HG03520 (cell line): ENCODE measurements at regions not wholly inside any gene's neighbourhood (a gene's known extent, or its start where the extent isn't known, plus 50 kb on each side); places are given as distances from the start of the nearest gene placed in this dataset.

Experiments
- ATAC-seq: cut with Tn5 transposase; IDR thresholded peaks from one replicate; pipeline ENCODE4 v1.9.1; 2021; ENCODE audit warnings: mild to moderate bottlenecking, moderate library complexity; ENCODE audit not compliant: unreplicated experiment

GRCh38 chr10:58014436-58014835, 253.3 kb downstream of the IPMK start:
- ATAC-seq, result no peak

- no peak for ATAC-seq
Measured at GRCh38 chr10:58013406-58013805, 254.3 kb downstream of the IPMK start.

- no peak for ATAC-seq
Measured at GRCh38 chr10:58010073-58010702, 257.5 kb downstream of the IPMK start.

GRCh38 chr10:58003945-58004344, 263.7 kb downstream of the IPMK start:
- no peak for ATAC-seq

- no peak for ATAC-seq
Measured at GRCh38 chr10:58001159-58001558, 266.5 kb downstream of the IPMK start.

GRCh38 chr10:57996536-57996935, 271.2 kb downstream of the IPMK start:
- no peak for ATAC-seq

GRCh38 chr10:57993302-57993701, 274.4 kb downstream of the IPMK start:
- no peak for ATAC-seq

GRCh38 chr10:57992321-57993077, 275.2 kb downstream of the IPMK start:
- ATAC-seq, result no peak

- ATAC-seq, result no peak
Measured at GRCh38 chr10:57988964-57989363, 278.7 kb downstream of the IPMK start.

GRCh38 chr10:57987055-57987721, 280.5 kb downstream of the IPMK start:
- no peak for ATAC-seq

GRCh38 chr10:57986422-57986821, 281.3 kb downstream of the IPMK start:
- ATAC-seq, result no peak

GRCh38 chr10:57983281-57983791, 284.4 kb downstream of the IPMK start:
- no peak for ATAC-seq

- ATAC-seq, result no peak
Measured at GRCh38 chr10:57982091-57982490, 285.6 kb downstream of the IPMK start.

- ATAC-seq, result no peak
Measured at GRCh38 chr10:57979956-57980355, 287.7 kb downstream of the IPMK start.

GRCh38 chr10:57979491-57979890, 288.2 kb downstream of the IPMK start:
- ATAC-seq, result no peak

GRCh38 chr10:57977262-57977661, 290.4 kb downstream of the IPMK start:
- ATAC-seq, result no peak

GRCh38 chr10:57973451-57973850, 294.2 kb downstream of the IPMK start:
- ATAC-seq, result no peak

- no peak for ATAC-seq
Measured at GRCh38 chr10:57972783-57973182, 294.9 kb downstream of the IPMK start.

GRCh38 chr10:57968328-57969016, 299.2 kb downstream of the IPMK start:
- no peak for ATAC-seq

- no peak for ATAC-seq
Measured at GRCh38 chr10:57964351-57964750, 303.3 kb downstream of the IPMK start.

GRCh38 chr10:57963546-57963945, 304.1 kb downstream of the IPMK start:
- ATAC-seq, result no peak
